Adipocyte (in vitro differentiated cells): ENCODE measurements at regions not wholly inside any gene's neighbourhood (a gene's known extent, or its start where the extent isn't known, plus 50 kb on each side); places are given as distances from the start of the nearest gene placed in this dataset.

Source experiments
- DNase-seq: peaks from one replicate; pipeline ENCODE4 v3.0.0-alpha.2; 2015; ENCODE audit warnings: low read depth
- H3K27me3 ChIP-seq: replicated peaks from 2 replicates; pipeline ENCODE4 v1.7.0; 2013; ENCODE audit warnings: mild to moderate bottlenecking, low read length, moderate library complexity; ENCODE audit not compliant: control insufficient read depth, insufficient read depth
- H3K36me3 ChIP-seq: 2 replicates; pipeline ENCODE4 v1.7.0; 2013; ENCODE audit warnings: low read length, mild to moderate bottlenecking, moderate library complexity; ENCODE audit not compliant: control insufficient read depth, insufficient read depth, severe bottlenecking
- H3K4me1 ChIP-seq: 2 replicates; pipeline ENCODE4 v1.7.0; 2013; ENCODE audit warnings: mild to moderate bottlenecking, low read length, moderate library complexity; ENCODE audit not compliant: control insufficient read depth, insufficient read depth
- H3K4me3 ChIP-seq: 2 replicates; pipeline ENCODE4 v1.7.0; 2013; ENCODE audit warnings: mild to moderate bottlenecking, low read length, moderate library complexity
- H3K9ac ChIP-seq: 2 replicates; pipeline ENCODE4 v1.7.0; 2013; ENCODE audit warnings: mild to moderate bottlenecking, low read length, moderate library complexity
- H3K9me3 ChIP-seq: 2 replicates; pipeline ENCODE4 v1.7.0; 2013; ENCODE audit warnings: mild to moderate bottlenecking, low read length, moderate library complexity; ENCODE audit not compliant: control insufficient read depth

- DNase-seq, result no peak
- Histone ChIP-seq H3K4me1 (no peaks in the 10 kb centered on the region), H3K27me3 (no peaks in the 10 kb centered on the region), H3K4me3 (no peak overlapping the region), H3K9me3 (no peaks in the 10 kb centered on the region), H3K9ac (no peak overlapping the region), H3K36me3 (no peaks in the 10 kb centered on the region)
Measured at GRCh38 chr21:24727803-24728440, 879.4 kb downstream of the MRPL39 start.

- Histone ChIP-seq H3K9ac (no peak overlapping the region), H3K36me3 (no peaks in the 10 kb centered on the region), H3K9me3 (no peaks in the 10 kb centered on the region), H3K27me3 (no peaks in the 10 kb centered on the region), H3K4me1 (no peaks in the 10 kb centered on the region), H3K4me3 (no peak overlapping the region)
- DNase-seq, result no peak
Measured at GRCh38 chr21:24716281-24716918, 890.9 kb downstream of the MRPL39 start.

- no peaks in the 10 kb centered on the region for H3K4me1 ChIP-seq
- no peaks in the 10 kb centered on the region for H3K27me3 ChIP-seq
- no peak for DNase-seq
- no peak overlapping the region for H3K4me3 ChIP-seq
- H3K9ac ChIP-seq, result no peak overlapping the region
- no peaks in the 10 kb centered on the region for H3K36me3 ChIP-seq
- H3K9me3 ChIP-seq, result no peaks in the 10 kb centered on the region
Measured at GRCh38 chr21:24714646-24715200, 892.6 kb downstream of the MRPL39 start.

GRCh38 chr21:24705201-24705600 is 902.1 kb downstream of the MRPL39 start:
- H3K36me3 ChIP-seq, result no peaks in the 10 kb centered on the region
- DNase-seq, result no peak
- H3K9ac ChIP-seq, result no peak overlapping the region
- H3K4me3 ChIP-seq, result no peak overlapping the region
- H3K4me1 ChIP-seq, result no peaks in the 10 kb centered on the region
- H3K9me3 ChIP-seq, result no peaks in the 10 kb centered on the region
- no peaks in the 10 kb centered on the region for H3K27me3 ChIP-seq

DNA sequence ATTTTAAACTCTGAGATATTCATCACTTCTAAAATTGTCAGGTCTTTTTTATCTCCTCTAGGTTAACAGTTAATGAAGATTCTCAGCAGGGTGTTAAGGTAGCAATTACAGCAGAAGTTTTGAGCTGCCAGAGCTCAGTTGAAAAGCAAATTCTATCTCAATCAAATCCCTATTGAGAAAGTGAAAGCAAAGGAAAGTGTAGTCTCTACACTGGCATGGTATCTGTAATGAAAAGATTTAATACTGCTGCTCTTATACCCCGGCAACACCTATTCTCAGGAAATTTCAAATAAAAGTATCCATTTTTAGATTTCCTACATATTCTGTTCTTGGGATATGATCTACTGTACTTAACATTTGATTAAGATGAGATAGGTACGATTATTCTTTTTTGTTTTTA is 913.5 kb downstream of the MRPL39 start:
- peak; percentile 4 for DNase-seq
- no peak overlapping the region for H3K4me3 ChIP-seq
- no peaks in the 10 kb centered on the region for H3K36me3 ChIP-seq
- H3K9ac ChIP-seq, result no peak overlapping the region
- no peaks in the 10 kb centered on the region for H3K27me3 ChIP-seq
- no peaks in the 10 kb centered on the region for H3K9me3 ChIP-seq
- H3K4me1 ChIP-seq, result no peaks in the 10 kb centered on the region

DNA sequence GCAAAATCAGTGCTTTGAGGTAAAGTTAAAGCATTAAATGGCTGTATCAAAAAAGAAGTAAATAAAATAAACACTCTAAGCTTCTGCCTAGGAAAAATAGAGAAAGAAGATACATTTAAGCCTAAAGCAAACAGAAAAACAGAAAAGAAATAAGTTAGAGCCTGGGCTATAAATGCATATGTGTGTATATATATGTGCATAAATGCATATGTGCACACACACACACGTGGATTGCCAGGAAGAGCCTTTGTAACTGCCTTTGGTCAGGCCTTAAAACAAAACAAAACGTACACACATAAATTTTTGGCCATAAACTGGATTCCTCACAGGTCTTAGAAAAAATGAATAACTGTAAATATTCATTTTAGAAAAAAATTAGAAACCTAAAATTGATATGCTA is 925.8 kb downstream of the MRPL39 start:
- H3K9me3 ChIP-seq, result no peaks in the 10 kb centered on the region
- no peak overlapping the region for H3K4me3 ChIP-seq
- H3K4me1 ChIP-seq, result no peaks in the 10 kb centered on the region
- no peaks in the 10 kb centered on the region for H3K36me3 ChIP-seq
- H3K9ac ChIP-seq, result no peak overlapping the region
- H3K27me3 ChIP-seq, result no peaks in the 10 kb centered on the region
- DNase-seq, result no peak

- H3K36me3 ChIP-seq, result no peaks in the 10 kb centered on the region
- DNase-seq, result no peak
- H3K9ac ChIP-seq, result no peak overlapping the region
- no peaks in the 10 kb centered on the region for H3K9me3 ChIP-seq
- H3K4me3 ChIP-seq, result no peak overlapping the region
- no peaks in the 10 kb centered on the region for H3K27me3 ChIP-seq
- H3K4me1 ChIP-seq, result peaks cover 5% of the 10 kb centered on the region
Measured at GRCh38 chr21:24671901-24672300, 935.4 kb downstream of the MRPL39 start.

DNA sequence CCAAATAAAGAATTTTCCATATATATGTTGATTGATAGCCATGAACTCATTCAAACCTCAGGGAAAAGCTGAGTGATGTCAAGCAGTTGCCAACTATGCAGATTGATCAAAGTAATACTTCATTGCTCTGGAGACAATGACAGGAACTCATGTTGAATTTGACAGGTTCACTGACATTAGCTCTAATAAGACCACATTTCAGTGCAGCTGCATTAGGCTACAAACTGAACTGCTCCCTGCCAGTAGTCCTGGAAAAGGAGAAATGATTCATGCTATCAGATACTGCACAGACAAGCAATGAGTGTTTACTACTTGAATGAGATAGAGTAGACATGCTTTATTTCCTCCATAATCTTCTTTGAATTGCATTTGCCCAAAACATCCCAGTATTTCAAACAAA is 948.4 kb downstream of the MRPL39 start:
- no peak overlapping the region for H3K4me3 ChIP-seq
- no peak for DNase-seq
- H3K9me3 ChIP-seq, result no peaks in the 10 kb centered on the region
- H3K9ac ChIP-seq, result no peak overlapping the region
- H3K36me3 ChIP-seq, result no peaks in the 10 kb centered on the region
- no peaks in the 10 kb centered on the region for H3K27me3 ChIP-seq
- no peaks in the 10 kb centered on the region for H3K4me1 ChIP-seq

DNA sequence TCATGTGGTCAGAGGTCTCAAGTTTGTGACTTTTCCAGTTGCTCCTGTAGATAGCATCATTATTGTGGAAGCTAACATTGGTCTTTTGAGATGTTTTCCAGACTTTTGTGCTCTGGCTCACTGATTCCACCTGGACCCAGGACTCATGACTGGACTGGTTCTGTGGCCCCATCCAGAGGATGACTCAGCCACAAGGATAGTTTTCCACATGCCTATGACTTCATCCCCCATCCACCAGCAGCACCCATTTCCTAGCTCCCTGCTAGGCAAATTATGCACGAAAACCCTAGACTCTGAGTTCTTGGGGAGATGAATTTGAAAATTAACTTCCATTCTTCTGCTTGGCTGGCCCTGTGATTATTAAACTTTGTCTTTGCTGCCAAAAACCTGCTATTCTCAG is 949.3 kb downstream of the MRPL39 start:
- Histone ChIP-seq H3K4me1 (no peaks in the 10 kb centered on the region), H3K4me3 (no peak overlapping the region), H3K9me3 (no peaks in the 10 kb centered on the region), H3K9ac (no peak overlapping the region), H3K36me3 (no peaks in the 10 kb centered on the region), H3K27me3 (no peaks in the 10 kb centered on the region)
- no peak for DNase-seq

DNA sequence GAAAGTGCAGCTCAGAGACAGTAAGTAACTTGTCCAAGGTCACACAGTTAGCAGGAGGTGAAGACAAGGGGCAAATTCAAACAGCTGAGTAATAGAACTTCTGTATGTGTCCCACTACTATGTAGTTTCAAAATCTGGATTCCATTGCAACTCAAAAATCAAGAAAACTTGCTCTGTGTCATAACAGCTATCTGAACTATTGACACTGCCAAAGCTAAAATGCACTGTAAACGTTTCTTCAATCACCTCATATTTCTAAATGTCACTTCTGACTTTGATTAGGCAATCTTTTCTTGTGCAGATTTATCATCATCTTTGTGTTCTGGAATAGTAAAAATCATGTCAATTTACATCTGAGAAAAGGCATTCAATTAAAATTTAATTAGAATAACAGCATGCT is 957.6 kb downstream of the MRPL39 start:
- no peak for DNase-seq
- H3K27me3 ChIP-seq, result no peaks in the 10 kb centered on the region
- no peaks in the 10 kb centered on the region for H3K4me1 ChIP-seq
- H3K9me3 ChIP-seq, result no peaks in the 10 kb centered on the region
- no peak overlapping the region for H3K4me3 ChIP-seq
- H3K36me3 ChIP-seq, result no peaks in the 10 kb centered on the region
- no peak overlapping the region for H3K9ac ChIP-seq

DNA sequence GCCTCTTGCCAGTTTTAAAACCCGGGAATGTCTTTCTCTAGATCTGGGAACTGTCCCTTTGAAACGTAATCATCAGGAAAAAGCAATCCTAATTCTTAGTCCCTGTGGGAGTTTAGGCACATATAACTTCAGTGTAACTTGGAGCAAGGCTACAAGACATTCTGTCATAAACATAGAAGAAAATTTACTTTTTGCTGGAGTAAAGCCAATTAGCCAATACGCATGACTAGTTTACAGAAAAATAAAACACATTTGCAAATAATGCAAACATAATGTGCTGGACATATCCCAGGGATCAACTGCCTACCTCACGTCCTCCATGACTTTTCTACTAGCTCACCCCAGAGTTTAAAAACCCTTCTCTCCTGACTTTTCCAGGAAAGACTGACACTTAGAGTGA is 970.6 kb downstream of the MRPL39 start:
- Histone ChIP-seq H3K4me3 (no peak overlapping the region), H3K9me3 (no peaks in the 10 kb centered on the region), H3K27me3 (no peaks in the 10 kb centered on the region), H3K36me3 (no peaks in the 10 kb centered on the region), H3K9ac (no peak overlapping the region), H3K4me1 (no peaks in the 10 kb centered on the region)
- DNase-seq, result no peak
